Endothelial cell (in vitro differentiated cells): ENCODE measurements at regions not wholly inside any gene's neighbourhood (a gene's known extent, or its start where the extent isn't known, plus 50 kb on each side); places are given as distances from the start of the nearest gene placed in this dataset.
"Not testable (repeated sequence)": the region's sequence is repeated elsewhere in the genome, so short reads cannot be mapped to it uniquely, and the experiment has no call there.

Experiments used
- DNase-seq: peaks from one replicate; pipeline ENCODE4 v3.0.0; 2021; ENCODE audit warnings: low spot score
- H3K27ac Mint-ChIP-seq: one replicate; pipeline ENCODE4 v1.8.0; 2021; ENCODE audit warnings: mixed read lengths, inconsistent platforms; ENCODE audit not compliant: unreplicated experiment
- H3K27me3 Mint-ChIP-seq: one replicate; pipeline ENCODE4 v1.8.0; 2021; ENCODE audit warnings: mild to moderate bottlenecking, moderate library complexity, mixed read lengths, inconsistent platforms; ENCODE audit not compliant: unreplicated experiment
- H3K36me3 Mint-ChIP-seq: one replicate; pipeline ENCODE4 v1.8.0; 2021; ENCODE audit warnings: mild to moderate bottlenecking, low read depth, mixed read lengths, inconsistent platforms; ENCODE audit not compliant: unreplicated experiment
- H3K4me1 Mint-ChIP-seq: one replicate; pipeline ENCODE4 v1.8.0; 2021; ENCODE audit warnings: mild to moderate bottlenecking, mixed read lengths, inconsistent platforms; ENCODE audit not compliant: unreplicated experiment
- H3K4me3 Mint-ChIP-seq: one replicate; pipeline ENCODE4 v1.8.0; 2021; ENCODE audit warnings: mild to moderate bottlenecking, mixed read lengths, inconsistent platforms; ENCODE audit not compliant: unreplicated experiment
- H3K9me3 Mint-ChIP-seq: one replicate; pipeline ENCODE4 v1.8.0; 2021; ENCODE audit warnings: mixed read lengths, inconsistent platforms; ENCODE audit not compliant: unreplicated experiment
- CTCF ChIP-seq: fragments of 200-600 bp; sonication (generic); IDR thresholded peaks from one replicate; pipeline ENCODE4 v1.5.0; 2021; ENCODE audit warnings: antibody characterized with exemption; ENCODE audit not compliant: unreplicated experiment

- DNase-seq, result no peak
- no peak for TF ChIP-seq CTCF
- H3K27me3 Mint-ChIP-seq, result no peaks in the 10 kb centered on the region
- H3K4me3 Mint-ChIP-seq, result no peak overlapping the region
- H3K27ac Mint-ChIP-seq, result no peak overlapping the region
- no peaks in the 10 kb centered on the region for H3K36me3 Mint-ChIP-seq
- H3K4me1 Mint-ChIP-seq, result no peaks in the 10 kb centered on the region
- H3K9me3 Mint-ChIP-seq, result no peaks in the 10 kb centered on the region
Observed at GRCh38 chr6:98382246-98382645, 452.1 kb upstream of the POU3F2 start.

GRCh38 chr6:98384334-98384733 lies 450.0 kb upstream of the POU3F2 start:
- no peaks in the 10 kb centered on the region for H3K9me3 Mint-ChIP-seq
- H3K4me3 Mint-ChIP-seq, result no peak overlapping the region
- no peaks in the 10 kb centered on the region for H3K36me3 Mint-ChIP-seq
- DNase-seq, result no peak
- no peaks in the 10 kb centered on the region for H3K4me1 Mint-ChIP-seq
- no peaks in the 10 kb centered on the region for H3K27me3 Mint-ChIP-seq
- no peak for TF ChIP-seq CTCF
- no peak overlapping the region for H3K27ac Mint-ChIP-seq

GRCh38 chr6:98384801-98385200 lies 449.6 kb upstream of the POU3F2 start:
- Mint-ChIP-seq H3K27ac (no peak overlapping the region), H3K4me3 (no peak overlapping the region), H3K9me3 (no peaks in the 10 kb centered on the region), H3K4me1 (no peaks in the 10 kb centered on the region), H3K36me3 (no peaks in the 10 kb centered on the region), H3K27me3 (no peaks in the 10 kb centered on the region)
- DNase-seq, result no peak
- no peak for TF ChIP-seq CTCF

- Mint-ChIP-seq H3K27me3 (peaks cover 3% of the 10 kb centered on the region), H3K27ac (no peak overlapping the region), H3K4me3 (no peak overlapping the region), H3K4me1 (no peaks in the 10 kb centered on the region), H3K36me3 (no peaks in the 10 kb centered on the region), H3K9me3 (no peaks in the 10 kb centered on the region)
- DNase-seq, result no peak
- TF ChIP-seq CTCF, result no peak
Observed at GRCh38 chr6:98395610-98396166, 438.7 kb upstream of the POU3F2 start.

DNA sequence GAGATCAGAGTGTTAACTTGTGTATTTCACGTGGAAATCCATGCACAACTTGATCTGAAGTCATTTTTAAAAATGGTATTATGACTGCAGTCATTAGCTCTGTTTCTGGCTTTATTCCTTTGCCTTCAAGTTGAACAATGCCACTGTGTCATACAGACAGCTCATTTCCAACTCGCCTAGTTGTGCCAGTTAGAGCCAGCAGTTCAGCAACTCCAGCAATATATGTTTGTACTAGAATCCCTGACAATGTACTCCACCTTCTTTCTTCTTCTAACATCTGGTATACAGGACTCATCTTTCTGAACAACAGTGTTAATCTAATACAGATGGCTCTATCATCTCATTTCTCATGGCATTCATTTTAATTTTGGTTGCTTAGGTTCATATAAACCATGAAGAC lies 418.3 kb upstream of the POU3F2 start:
- H3K4me1 Mint-ChIP-seq, result no peaks in the 10 kb centered on the region
- H3K27me3 Mint-ChIP-seq, result no peaks in the 10 kb centered on the region
- H3K9me3 Mint-ChIP-seq, result no peaks in the 10 kb centered on the region
- H3K4me3 Mint-ChIP-seq, result no peak overlapping the region
- no peak for DNase-seq
- TF ChIP-seq CTCF, result no peak
- no peak overlapping the region for H3K27ac Mint-ChIP-seq
- H3K36me3 Mint-ChIP-seq, result no peaks in the 10 kb centered on the region

DNA sequence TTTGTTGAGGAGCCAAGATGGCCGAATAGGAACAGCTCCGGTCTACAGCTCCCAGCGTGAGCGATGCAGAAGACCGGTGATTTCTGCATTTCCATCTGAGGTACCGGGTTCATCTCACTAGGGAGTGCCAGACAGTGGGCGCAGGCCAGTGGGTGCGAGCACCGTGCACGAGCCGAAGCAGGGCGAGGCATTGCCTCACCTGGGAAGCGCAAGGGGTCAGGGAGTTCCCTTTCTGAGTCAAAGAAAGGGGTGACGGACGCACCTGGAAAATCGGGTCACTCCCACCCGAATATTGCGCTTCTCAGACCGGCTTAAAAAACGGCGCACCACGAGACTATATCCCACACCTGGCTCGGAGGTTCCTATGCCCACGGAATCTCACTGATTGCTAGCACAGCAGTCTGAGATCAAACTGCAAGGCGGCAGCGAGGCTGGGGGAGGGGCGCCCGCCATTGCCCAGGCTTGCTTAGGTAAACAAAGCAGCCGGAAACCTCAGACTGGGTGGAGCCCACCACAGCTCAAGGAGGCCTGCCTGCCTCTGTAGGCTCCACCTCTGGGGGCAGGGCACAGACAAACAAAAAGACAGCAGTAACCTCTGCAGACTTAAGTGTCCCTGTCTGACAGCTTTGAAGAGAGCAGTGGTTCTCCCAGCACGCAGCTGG lies 417.7 kb upstream of the POU3F2 start:
- not testable (repeated sequence) for DNase-seq, H3K27ac Mint-ChIP-seq, H3K27me3 Mint-ChIP-seq, H3K4me3 Mint-ChIP-seq, H3K36me3 Mint-ChIP-seq, H3K9me3 Mint-ChIP-seq, H3K4me1 Mint-ChIP-seq
